Esophagus squamous epithelium (tissue), 5 donors: ENCODE measurements at regions not wholly inside any gene's neighbourhood (a gene's known extent, or its start where the extent isn't known, plus 50 kb on each side); places are given as distances from the start of the nearest gene placed in this dataset.

Experiments
- DNase-seq: peaks from one replicate; lab custom pipeline; 2025; lab: John Stamatoyannopoulos, UW
- H3K27ac ChIP-seq, 4 donors: fragments of 200-600 bp; sonication (generic); one replicate each; pipeline ENCODE4 v1.5.1; 2016 to 2019; ENCODE audit warnings: mild to moderate bottlenecking in 1 of 4
- H3K27me3 ChIP-seq, 4 donors: fragments of 200-600 bp; sonication (generic); 1 replicate in 3 of 4; 2 replicates in 1 of 4; pipeline versions ENCODE4 v1.5.1 to v1.6.0; 2017 to 2021; ENCODE audit warnings: antibody characterized with exemption in 1 of 4
- H3K36me3 ChIP-seq, 3 donors: fragments of 200-600 bp; sonication (generic); one replicate each; pipeline ENCODE4 v1.5.1; 2016 to 2019
- H3K4me1 ChIP-seq, 3 donors: fragments of 200-600 bp; sonication (generic); one replicate each; pipeline ENCODE4 v1.5.1; 2017 to 2019
- H3K4me3 ChIP-seq, 4 donors: fragments of 200-600 bp; sonication (generic); 1 replicate in 3 of 4; 2 replicates in 1 of 4; pipeline ENCODE4 v1.5.1; 2016 to 2019; ENCODE audit warnings: mild to moderate bottlenecking in 2 of 4, moderate library complexity in 1 of 4
- H3K9me3 ChIP-seq, 3 donors: fragments of 200-600 bp; sonication (generic); one replicate each; pipeline ENCODE4 v1.5.1; 2016 to 2019
- POLR2A ChIP-seq, 4 donors: fragments of 450-650 bp; IDR thresholded peaks; one replicate each; pipeline ENCODE4 v1.6.1; 2017; ENCODE audit warnings: antibody characterized with exemption in 4 of 4, mild to moderate bottlenecking in 4 of 4, moderate library complexity in 3 of 4
- WGBS, 2 donors: methylation state at CpG; one replicate each; pipeline ENCODE4 v1.1.5; 2018; 5-methylcytosine and 5-hydroxymethylcytosine counted together
- intact Hi-C: fragments of 100-400 bp; cut with DNase I; formaldehyde crosslinking; loops from one replicate; pipeline ENCODE4 v1.15.0; 2022
- TF ChIP-seq, protein P1 (sequence below), 6 experiments: fragments of 450-650 bp in 4 of 6; fragments of 200-600 bp in 2 of 6; sonication (generic) in 2 of 6; IDR thresholded peaks; one replicate each; pipeline ENCODE4 v1.5.1; 2016 to 2019; ENCODE audit warnings: antibody characterized with exemption in 6 of 6, mild to moderate bottlenecking in 4 of 6, moderate library complexity in 4 of 6
- donor health status: DM: yes; HTN: yes; CAD: no.

DNA sequence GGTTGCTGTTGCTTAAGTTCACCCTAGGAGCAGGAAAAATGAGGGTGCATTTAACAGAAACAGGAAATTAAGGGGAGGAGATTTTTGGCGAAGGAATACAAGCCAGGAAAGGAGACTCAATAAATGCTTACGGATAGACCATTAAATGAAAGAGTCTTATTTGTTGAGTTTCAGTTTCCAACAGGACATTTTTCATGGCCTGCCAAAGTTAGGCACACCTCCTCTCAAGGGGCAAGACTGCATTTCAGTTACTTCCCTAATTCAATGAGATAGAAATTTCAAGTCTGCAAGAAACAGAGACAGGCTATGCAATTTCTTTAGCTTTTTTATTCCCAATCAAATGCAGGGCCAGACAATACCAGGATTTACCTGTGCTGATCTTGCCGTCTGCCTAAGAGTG, 394.7 kb upstream of the KLHL29 start:
- Histone ChIP-seq H3K4me1 (no peaks in the 10 kb centered on the region), H3K27me3 (no peaks in the 10 kb centered on the region), H3K4me3 (no peak overlapping the region), H3K9me3 (no peaks in the 10 kb centered on the region), H3K27ac (no peak overlapping the region), H3K36me3 (no peaks in the 10 kb centered on the region)
- TF ChIP-seq, protein P1, sequence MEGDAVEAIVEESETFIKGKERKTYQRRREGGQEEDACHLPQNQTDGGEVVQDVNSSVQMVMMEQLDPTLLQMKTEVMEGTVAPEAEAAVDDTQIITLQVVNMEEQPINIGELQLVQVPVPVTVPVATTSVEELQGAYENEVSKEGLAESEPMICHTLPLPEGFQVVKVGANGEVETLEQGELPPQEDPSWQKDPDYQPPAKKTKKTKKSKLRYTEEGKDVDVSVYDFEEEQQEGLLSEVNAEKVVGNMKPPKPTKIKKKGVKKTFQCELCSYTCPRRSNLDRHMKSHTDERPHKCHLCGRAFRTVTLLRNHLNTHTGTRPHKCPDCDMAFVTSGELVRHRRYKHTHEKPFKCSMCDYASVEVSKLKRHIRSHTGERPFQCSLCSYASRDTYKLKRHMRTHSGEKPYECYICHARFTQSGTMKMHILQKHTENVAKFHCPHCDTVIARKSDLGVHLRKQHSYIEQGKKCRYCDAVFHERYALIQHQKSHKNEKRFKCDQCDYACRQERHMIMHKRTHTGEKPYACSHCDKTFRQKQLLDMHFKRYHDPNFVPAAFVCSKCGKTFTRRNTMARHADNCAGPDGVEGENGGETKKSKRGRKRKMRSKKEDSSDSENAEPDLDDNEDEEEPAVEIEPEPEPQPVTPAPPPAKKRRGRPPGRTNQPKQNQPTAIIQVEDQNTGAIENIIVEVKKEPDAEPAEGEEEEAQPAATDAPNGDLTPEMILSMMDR (IDR thresholded peaks at IDR 0.05) = no peak
- TF ChIP-seq POLR2A (IDR thresholded peaks at IDR 0.05) = no peak
- WGBS, 2 donors = 53 to 54% methylated on average over 3 of the region's 3 CpGs
- intact Hi-C loops = no loop called here
- DNase-seq = no peak

DNA sequence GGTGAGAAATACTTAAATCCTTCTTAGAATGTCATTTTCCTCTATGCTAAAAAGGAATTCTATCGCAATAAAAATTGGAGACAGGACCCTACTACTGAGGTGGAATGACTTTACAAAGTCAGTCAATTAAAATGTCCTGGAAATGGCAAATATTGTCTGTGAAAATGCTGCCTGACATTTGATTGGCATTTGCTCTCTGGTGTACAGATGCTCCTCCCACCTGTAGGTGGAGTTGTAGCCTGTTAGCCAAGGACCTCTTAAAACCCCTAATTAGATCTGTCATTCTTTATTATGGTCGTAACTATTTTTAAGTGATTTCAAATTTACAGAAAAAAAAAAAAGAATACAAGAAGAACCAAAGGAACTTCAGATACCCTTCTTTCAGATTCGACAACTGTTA, 393.1 kb upstream of the KLHL29 start:
- no peak for DNase-seq
- no peaks in the 10 kb centered on the region for H3K36me3 ChIP-seq
- no peaks in the 10 kb centered on the region for H3K9me3 ChIP-seq
- no peak overlapping the region for H3K27ac ChIP-seq
- no peak overlapping the region for H3K4me3 ChIP-seq
- WGBS, 2 donors = 60 to 74% methylated on average over 3 of the region's 3 CpGs
- intact Hi-C loops = no loop called here
- no peak for TF ChIP-seq POLR2A (IDR thresholded peaks at IDR 0.05)
- TF ChIP-seq, protein P1 (IDR thresholded peaks at IDR 0.05) = no peak
- no peaks in the 10 kb centered on the region for H3K27me3 ChIP-seq
- H3K4me1 ChIP-seq = no peaks in the 10 kb centered on the region

DNA sequence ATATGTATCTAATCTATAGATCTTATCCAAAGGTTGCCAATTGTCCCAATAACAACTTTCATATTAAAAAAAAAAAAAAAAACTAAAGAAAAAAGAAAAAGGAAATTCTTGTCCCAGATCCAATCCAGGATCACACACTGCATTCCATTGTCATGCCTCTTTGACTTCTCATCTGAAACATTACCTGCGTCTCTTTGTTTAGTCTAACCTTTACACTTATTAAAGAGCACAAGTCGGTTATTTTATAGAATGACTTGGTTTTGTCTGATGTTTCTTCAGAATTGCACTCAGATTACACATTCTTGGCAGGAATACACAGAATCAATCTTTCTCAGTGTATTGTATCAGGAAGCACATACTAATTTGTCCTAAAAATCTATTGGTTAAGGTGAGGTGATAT, 392.5 kb upstream of the KLHL29 start:
- no peak overlapping the region for H3K4me3 ChIP-seq
- no peaks in the 10 kb centered on the region for H3K27me3 ChIP-seq
- no peaks in the 10 kb centered on the region for H3K36me3 ChIP-seq
- WGBS, 2 donors = 40 to 57% methylated on average over 2 of the region's 2 CpGs
- H3K27ac ChIP-seq = no peak overlapping the region
- H3K4me1 ChIP-seq = no peaks in the 10 kb centered on the region
- intact Hi-C loops = no loop called here
- TF ChIP-seq POLR2A (IDR thresholded peaks at IDR 0.05) = no peak
- TF ChIP-seq, protein P1 (IDR thresholded peaks at IDR 0.05) = no peak
- DNase-seq = no peak
- H3K9me3 ChIP-seq = no peaks in the 10 kb centered on the region

DNA sequence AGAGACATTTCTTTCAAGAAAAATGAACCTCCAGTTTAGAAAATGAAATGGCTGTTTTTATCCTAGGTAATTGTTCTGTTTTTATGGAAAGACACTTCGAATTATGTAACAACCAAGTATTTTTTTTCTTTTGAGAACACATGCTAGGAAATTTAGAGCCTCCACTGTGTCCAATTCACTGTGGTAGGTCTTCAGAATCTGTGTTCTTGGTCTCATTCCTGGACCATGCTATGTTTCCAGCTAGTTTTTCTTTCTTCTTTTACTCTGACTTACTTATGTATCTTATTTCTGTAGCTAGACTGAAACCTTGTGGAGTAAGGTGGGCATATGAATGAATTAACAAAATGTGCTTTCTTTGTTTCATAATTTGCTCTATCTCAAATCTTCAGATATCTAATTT, 391.7 kb upstream of the KLHL29 start:
- intact Hi-C loops = no loop called here

DNA sequence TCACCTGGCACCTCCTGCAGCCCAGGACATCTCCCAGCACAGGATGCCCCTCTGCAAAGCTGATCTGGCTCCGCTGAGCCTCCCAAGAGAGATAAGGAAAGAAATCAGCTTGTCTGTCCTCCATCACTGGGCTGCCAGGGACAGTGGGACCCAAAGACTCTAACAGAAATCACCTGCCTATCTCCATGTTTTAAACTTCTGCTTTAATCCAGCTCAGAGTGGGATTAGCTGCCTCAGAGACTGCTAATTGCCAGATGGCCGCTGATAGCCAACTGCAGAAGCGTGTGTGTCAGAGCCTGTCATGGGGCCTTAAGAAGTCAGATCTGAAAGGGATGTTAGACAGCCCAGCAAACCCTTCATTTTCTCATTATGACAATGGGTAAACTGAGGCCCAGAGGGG, 389.4 kb upstream of the KLHL29 start:
- Histone ChIP-seq H3K9me3 (no peaks in the 10 kb centered on the region), H3K27ac (no peak overlapping the region), H3K4me1 (no peaks in the 10 kb centered on the region), H3K4me3 (no peak overlapping the region), H3K36me3 (no peaks in the 10 kb centered on the region), H3K27me3 (no peaks in the 10 kb centered on the region)
- DNase-seq = no peak
- TF ChIP-seq, protein P1 (IDR thresholded peaks at IDR 0.05) = no peak
- no peak for TF ChIP-seq POLR2A (IDR thresholded peaks at IDR 0.05)
- WGBS, 2 donors = 71 to 93% methylated on average over 2 to 3 of the region's 3 CpGs
- intact Hi-C loops = no loop called here

More for the DNA sequence above, 391.7 kb upstream of the KLHL29 start:
- Histone ChIP-seq H3K36me3 (no peaks in the 10 kb centered on the region), H3K27me3 (no peaks in the 10 kb centered on the region), H3K9me3 (no peaks in the 10 kb centered on the region), H3K4me1 (no peaks in the 10 kb centered on the region), H3K4me3 (no peak overlapping the region), H3K27ac (no peak overlapping the region)
- 25 to 31% methylated on average over 1 of the region's 1 CpG for WGBS, 2 donors
- TF ChIP-seq, protein P1 (IDR thresholded peaks at IDR 0.05) = no peak
- no peak for TF ChIP-seq POLR2A (IDR thresholded peaks at IDR 0.05)
- no peak for DNase-seq
